CD8-positive, alpha-beta memory T cell (primary cell): ENCODE measurements at regions not wholly inside any gene's neighbourhood (a gene's known extent, or its start where the extent isn't known, plus 50 kb on each side); places are given as distances from the start of the nearest gene placed in this dataset.

Experiments
- CTCF ChIA-PET: fragments of 350-600 bp; sonication (Branson Sonifier 250); formaldehyde crosslinking; loops from one replicate; lab custom pipeline; 2021; ENCODE audit warnings: antibody characterized with exemption; lab: Charles Lee
- POLR2A ChIA-PET: fragments of 350-600 bp; sonication (Branson Sonifier 250); formaldehyde crosslinking; loops from one replicate; lab custom pipeline; 2021; ENCODE audit warnings: antibody characterized with exemption; lab: Charles Lee
- DNase-seq, 5 donors: peaks; one replicate each; pipeline versions ENCODE4 v3.0.0 to v3.0.0-alpha.2; 2020 to 2022; ENCODE audit warnings: mixed read lengths in 1 of 5
- H3K27ac ChIP-seq: one replicate; pipeline ENCODE4 v1.7.0; 2013; ENCODE audit warnings: low read depth, mild to moderate bottlenecking, low read length, moderate library complexity
- H3K27me3 ChIP-seq: 2 replicates; pipeline ENCODE4 v1.7.0; 2013; ENCODE audit warnings: low read length, mild to moderate bottlenecking; ENCODE audit not compliant: insufficient read depth, poor library complexity, severe bottlenecking
- H3K36me3 ChIP-seq: 2 replicates; pipeline ENCODE4 v1.7.0; 2013; ENCODE audit warnings: mild to moderate bottlenecking, low read length, moderate library complexity; ENCODE audit not compliant: insufficient read depth
- H3K4me1 ChIP-seq: 2 replicates; pipeline ENCODE4 v1.7.0; 2013; ENCODE audit warnings: mild to moderate bottlenecking, low read length, moderate library complexity; ENCODE audit not compliant: insufficient read depth
- H3K4me3 ChIP-seq: 2 replicates; pipeline ENCODE4 v1.7.0; 2013; ENCODE audit warnings: mild to moderate bottlenecking, low read length
- H3K9me3 ChIP-seq: 2 replicates; pipeline ENCODE4 v1.7.0; 2013; ENCODE audit warnings: mild to moderate bottlenecking, low read length
- H3K27ac Mint-ChIP-seq, 8 donors: one replicate each; pipeline ENCODE4 v1.8.0; 2020 to 2021; ENCODE audit warnings: mixed read lengths in 8 of 8, mild to moderate bottlenecking in 6 of 8, inconsistent platforms in 3 of 8, moderate library complexity in 3 of 8
- H3K27me3 Mint-ChIP-seq, 2 donors: one replicate each; pipeline ENCODE4 v1.8.0; 2020 to 2021; ENCODE audit warnings: mixed read lengths in 2 of 2, mild to moderate bottlenecking in 1 of 2, moderate library complexity in 1 of 2
- H3K36me3 Mint-ChIP-seq, 3 donors: one replicate each; pipeline ENCODE4 v1.8.0; 2020 to 2021; ENCODE audit warnings: mixed read lengths in 3 of 3, inconsistent platforms in 1 of 3, mild to moderate bottlenecking in 1 of 3
- H3K4me1 Mint-ChIP-seq, 3 donors: one replicate each; pipeline ENCODE4 v1.8.0; 2020 to 2021; ENCODE audit warnings: mixed read lengths in 3 of 3, inconsistent platforms in 1 of 3, mild to moderate bottlenecking in 1 of 3
- H3K4me3 Mint-ChIP-seq, 7 donors: one replicate each; pipeline ENCODE4 v1.8.0; 2020 to 2021; ENCODE audit warnings: mixed read lengths in 7 of 7, mild to moderate bottlenecking in 6 of 7, moderate library complexity in 4 of 7, inconsistent platforms in 2 of 7
- H3K9me3 Mint-ChIP-seq, 5 donors: one replicate each; pipeline ENCODE4 v1.8.0; 2020 to 2022; ENCODE audit warnings: mixed read lengths in 5 of 5, mild to moderate bottlenecking in 3 of 5, moderate library complexity in 2 of 5, inconsistent platforms in 1 of 5

DNA sequence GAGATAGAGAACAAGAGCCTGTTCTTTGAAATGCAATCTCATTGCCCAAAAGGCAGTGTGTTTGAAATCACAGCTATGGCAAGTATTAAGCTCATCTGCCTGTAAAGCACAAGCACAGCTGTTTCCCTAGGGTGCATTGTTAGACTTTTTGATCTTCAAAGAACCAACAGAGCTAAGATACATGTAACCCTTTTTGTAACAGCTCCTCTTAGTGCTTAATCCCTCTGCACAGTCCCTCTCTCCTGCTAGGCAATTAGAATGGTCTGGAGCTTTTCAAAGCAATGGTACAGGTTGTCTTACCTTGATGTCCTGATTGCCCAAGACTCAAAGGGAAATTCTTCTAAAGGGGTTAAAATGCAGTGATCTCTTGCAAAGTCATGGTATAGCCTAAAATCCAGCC is 249.6 kb upstream of the CHRM2 start:
- no peak for DNase-seq
- H3K4me3 Mint-ChIP-seq = no peak overlapping the region
- no peaks in the 10 kb centered on the region for H3K9me3 ChIP-seq
- no peaks in the 10 kb centered on the region for H3K36me3 Mint-ChIP-seq
- no peaks in the 10 kb centered on the region for H3K27me3 ChIP-seq
- POLR2A ChIA-PET = no interaction called here
- peaks cover 0 to 24% (median 5%) of the 10 kb centered on the region in 5 donors for H3K9me3 Mint-ChIP-seq
- no peak overlapping the region for H3K27ac Mint-ChIP-seq
- no peaks in the 10 kb centered on the region for H3K4me1 Mint-ChIP-seq
- no peak overlapping the region for H3K4me3 ChIP-seq
- no peaks in the 10 kb centered on the region for H3K36me3 ChIP-seq
- H3K27me3 Mint-ChIP-seq = no peaks in the 10 kb centered on the region
- H3K4me1 ChIP-seq = no peaks in the 10 kb centered on the region
- no peak overlapping the region for H3K27ac ChIP-seq
- CTCF ChIA-PET = no interaction called here

DNA sequence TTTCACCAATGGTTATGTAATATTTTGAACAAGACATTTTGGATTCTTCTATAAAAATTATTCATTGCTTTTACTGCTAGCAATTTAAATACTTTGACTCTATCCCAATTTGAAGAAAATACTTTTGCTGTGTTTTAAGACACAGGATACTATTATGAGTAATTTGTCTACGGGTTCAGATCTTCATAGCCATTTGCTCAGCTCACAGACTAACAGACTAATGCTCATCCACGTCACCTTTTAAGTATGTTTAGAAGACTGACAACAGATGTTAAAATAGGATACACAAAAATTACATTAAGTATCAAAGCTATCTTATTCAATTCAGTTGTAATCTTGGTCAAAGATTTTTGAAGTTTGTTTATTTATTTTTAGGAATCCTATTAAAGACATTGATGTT is 251.3 kb upstream of the CHRM2 start:
- Histone ChIP-seq H3K27me3 (no peaks in the 10 kb centered on the region), H3K4me3 (no peak overlapping the region), H3K36me3 (no peaks in the 10 kb centered on the region), H3K4me1 (no peaks in the 10 kb centered on the region), H3K27ac (no peak overlapping the region), H3K9me3 (no peaks in the 10 kb centered on the region)
- POLR2A ChIA-PET = no interaction called here
- H3K9me3 Mint-ChIP-seq = peaks cover 0 to 32% (median 13%) of the 10 kb centered on the region in 5 donors
- DNase-seq = no peak
- H3K4me1 Mint-ChIP-seq = no peaks in the 10 kb centered on the region
- no peak overlapping the region for H3K27ac Mint-ChIP-seq
- CTCF ChIA-PET = no interaction called here
- no peaks in the 10 kb centered on the region for H3K36me3 Mint-ChIP-seq
- H3K27me3 Mint-ChIP-seq = no peaks in the 10 kb centered on the region
- H3K4me3 Mint-ChIP-seq = no peak overlapping the region

DNA sequence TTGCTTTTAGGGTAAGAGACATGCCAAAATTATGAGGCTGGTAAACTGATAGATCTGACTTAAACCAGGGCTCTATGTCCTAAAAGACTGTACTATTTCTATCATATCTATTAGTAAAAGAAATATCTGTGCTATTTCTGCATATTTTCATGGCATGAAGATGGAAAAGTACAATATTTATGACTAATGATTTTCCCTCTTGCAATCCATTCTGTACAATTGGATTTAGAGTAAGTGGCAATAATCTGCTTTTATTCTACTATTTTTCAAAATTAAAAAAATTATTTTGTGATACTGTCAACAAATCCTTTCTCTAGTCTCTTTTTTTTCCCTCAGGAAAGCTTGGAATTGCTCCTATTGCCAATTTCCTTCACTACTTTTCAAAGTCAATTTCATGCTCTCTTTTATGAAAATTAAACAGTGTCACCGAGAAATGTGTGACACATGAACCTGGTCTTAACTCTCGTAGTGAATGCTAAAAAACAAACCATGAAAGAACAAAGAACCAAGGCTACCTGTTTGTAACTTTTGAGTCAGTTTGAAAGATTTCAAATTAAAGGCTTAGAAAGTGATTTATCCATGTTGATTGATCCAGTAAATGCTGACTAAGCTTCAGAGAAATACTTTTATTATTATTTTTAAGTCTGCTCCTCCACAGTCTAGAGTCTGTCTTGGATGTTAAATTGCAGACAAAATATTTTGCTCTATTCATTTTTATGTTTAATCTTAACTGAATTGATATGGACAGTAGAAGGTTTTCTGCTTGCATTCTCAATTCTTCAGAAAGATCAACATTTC is 262.7 kb upstream of the CHRM2 start:
- H3K4me3 Mint-ChIP-seq = no peak overlapping the region
- no peak overlapping the region for H3K4me3 ChIP-seq
- H3K27me3 ChIP-seq = no peaks in the 10 kb centered on the region
- no peaks in the 10 kb centered on the region for H3K9me3 ChIP-seq
- CTCF ChIA-PET = no interaction called here
- no peaks in the 10 kb centered on the region for H3K4me1 Mint-ChIP-seq
- no peak for DNase-seq
- POLR2A ChIA-PET = no interaction called here
- no peak overlapping the region for H3K27ac Mint-ChIP-seq
- no peaks in the 10 kb centered on the region for H3K36me3 Mint-ChIP-seq
- H3K9me3 Mint-ChIP-seq = peaks cover 5 to 22% (median 9%) of the 10 kb centered on the region in 5 donors
- H3K27me3 Mint-ChIP-seq = no peaks in the 10 kb centered on the region
- no peaks in the 10 kb centered on the region for H3K4me1 ChIP-seq
- H3K27ac ChIP-seq = no peak overlapping the region
- H3K36me3 ChIP-seq = no peaks in the 10 kb centered on the region

DNA sequence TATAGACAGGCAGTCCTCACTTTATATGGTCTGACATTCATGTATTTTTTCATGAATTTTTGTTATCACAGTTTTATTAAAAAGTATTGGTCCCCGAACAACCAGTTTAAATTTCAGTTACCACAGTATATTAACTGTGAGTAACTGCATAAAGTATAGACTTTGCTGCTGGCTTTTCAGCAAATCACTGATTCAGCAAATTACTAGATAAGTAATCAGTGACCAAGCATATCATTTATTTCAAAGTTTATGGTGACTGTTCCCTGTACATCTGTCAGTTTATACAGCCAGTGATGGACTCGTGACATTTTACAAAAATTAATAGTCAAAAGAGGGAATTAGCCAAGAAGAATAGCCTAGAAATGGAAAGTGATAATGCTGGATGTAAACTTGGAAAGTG is 266.7 kb upstream of the CHRM2 start:
- Histone ChIP-seq H3K4me1 (no peaks in the 10 kb centered on the region), H3K9me3 (no peaks in the 10 kb centered on the region), H3K36me3 (no peaks in the 10 kb centered on the region), H3K27me3 (no peaks in the 10 kb centered on the region), H3K27ac (no peak overlapping the region), H3K4me3 (no peak overlapping the region)
- H3K36me3 Mint-ChIP-seq = no peaks in the 10 kb centered on the region
- DNase-seq = no peak
- ChIA-PET POLR2A (no interaction called here), CTCF (no interaction called here)
- no peak overlapping the region for H3K27ac Mint-ChIP-seq
- H3K4me3 Mint-ChIP-seq = no peak overlapping the region
- H3K4me1 Mint-ChIP-seq = no peaks in the 10 kb centered on the region
- H3K27me3 Mint-ChIP-seq = peaks cover 0 to 2% of the 10 kb centered on the region in 2 donors
- H3K9me3 Mint-ChIP-seq = peaks cover 0 to 14% (median 11%) of the 10 kb centered on the region in 5 donors

DNA sequence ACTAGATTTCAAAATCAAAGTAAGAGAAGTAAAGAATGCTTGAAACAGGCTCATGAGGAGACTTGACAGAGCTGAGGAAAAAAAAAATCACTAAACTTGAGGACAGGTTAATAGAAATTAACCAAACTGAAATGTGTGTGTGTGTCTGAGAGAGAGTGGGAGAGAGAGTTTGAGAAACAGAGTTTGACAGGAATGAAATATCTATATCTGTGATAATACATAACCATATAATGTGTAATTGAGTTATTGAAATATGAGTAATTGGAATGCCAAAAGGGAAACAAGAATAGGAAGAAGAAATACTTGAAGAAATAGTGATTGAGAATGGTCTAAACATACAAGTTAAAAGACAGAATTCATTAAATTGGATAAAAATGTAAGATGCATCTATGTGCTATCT is 268.0 kb upstream of the CHRM2 start:
- peaks cover 0 to 15% (median 14%) of the 10 kb centered on the region in 5 donors for H3K9me3 Mint-ChIP-seq
- Histone ChIP-seq H3K27ac (no peak overlapping the region), H3K9me3 (no peaks in the 10 kb centered on the region), H3K36me3 (no peaks in the 10 kb centered on the region), H3K4me1 (no peaks in the 10 kb centered on the region), H3K4me3 (no peak overlapping the region), H3K27me3 (no peaks in the 10 kb centered on the region)
- no peak overlapping the region for H3K4me3 Mint-ChIP-seq
- DNase-seq = no peak
- POLR2A ChIA-PET = no interaction called here
- H3K27me3 Mint-ChIP-seq = peaks cover 0 to 2% of the 10 kb centered on the region in 2 donors
- H3K27ac Mint-ChIP-seq = no peak overlapping the region
- no peaks in the 10 kb centered on the region for H3K4me1 Mint-ChIP-seq
- CTCF ChIA-PET = no interaction called here
- no peaks in the 10 kb centered on the region for H3K36me3 Mint-ChIP-seq

DNA sequence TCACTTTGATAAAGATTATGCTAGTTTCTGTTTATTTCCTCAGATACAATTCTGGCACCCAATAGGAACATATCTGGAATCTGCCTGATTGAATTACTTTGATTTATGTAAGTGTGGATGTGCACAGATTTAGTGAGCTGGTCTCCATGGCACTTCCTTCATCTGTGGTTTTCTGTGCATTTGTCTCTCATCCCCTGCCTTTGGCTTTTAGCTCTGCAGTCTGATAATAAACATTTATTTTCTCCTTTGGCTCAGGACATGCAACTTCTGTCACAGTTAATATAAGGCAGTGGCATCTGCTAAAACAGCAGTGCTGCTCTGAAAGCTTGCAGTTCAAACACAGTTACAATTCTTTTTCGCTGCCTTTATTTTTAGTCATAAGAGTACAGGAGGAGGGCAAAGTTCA is 273.7 kb upstream of the CHRM2 start:
- H3K4me3 ChIP-seq = no peak overlapping the region
- no peak overlapping the region for H3K4me3 Mint-ChIP-seq
- H3K9me3 ChIP-seq = no peaks in the 10 kb centered on the region
- H3K27ac ChIP-seq = no peak overlapping the region
- no peaks in the 10 kb centered on the region for H3K27me3 ChIP-seq
- H3K36me3 Mint-ChIP-seq = no peaks in the 10 kb centered on the region
- H3K4me1 Mint-ChIP-seq = no peaks in the 10 kb centered on the region
- ChIA-PET POLR2A (no interaction called here), CTCF (no interaction called here)
- H3K4me1 ChIP-seq = no peaks in the 10 kb centered on the region
- peaks cover 0 to 2% of the 10 kb centered on the region in 2 donors for H3K27me3 Mint-ChIP-seq
- H3K27ac Mint-ChIP-seq = no peak overlapping the region
- peaks cover under 1 to 21% (median 10%) of the 10 kb centered on the region in 5 donors for H3K9me3 Mint-ChIP-seq
- no peaks in the 10 kb centered on the region for H3K36me3 ChIP-seq
- DNase-seq = no peak

DNA sequence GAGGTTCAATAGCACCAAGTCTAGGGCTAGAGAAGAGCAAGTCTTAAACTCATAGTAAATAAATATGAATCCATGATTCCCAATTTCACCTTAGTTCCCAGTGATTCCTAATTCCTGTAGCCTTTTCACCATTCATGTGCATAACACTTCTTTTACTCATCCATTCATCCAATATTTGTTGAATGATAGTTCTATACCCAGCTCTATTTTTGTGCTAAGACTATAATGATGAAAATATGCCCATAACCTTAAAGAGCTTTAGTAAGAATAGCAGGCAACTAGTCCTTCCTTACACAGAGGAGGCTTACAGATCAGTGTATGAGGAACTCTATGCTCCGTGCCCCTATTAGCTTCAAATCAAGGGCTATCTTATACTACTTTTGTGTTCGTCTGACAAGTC is 280.2 kb upstream of the CHRM2 start:
- Mint-ChIP-seq H3K27ac (no peak overlapping the region), H3K4me3 (no peak overlapping the region), H3K4me1 (no peaks in the 10 kb centered on the region), H3K27me3 (no peaks in the 10 kb centered on the region), H3K9me3 (peaks cover 3 to 11% (median 6%) of the 10 kb centered on the region in 5 donors), H3K36me3 (no peaks in the 10 kb centered on the region)
- Histone ChIP-seq H3K36me3 (no peaks in the 10 kb centered on the region), H3K27ac (no peak overlapping the region), H3K4me3 (no peak overlapping the region), H3K27me3 (no peaks in the 10 kb centered on the region), H3K4me1 (no peaks in the 10 kb centered on the region), H3K9me3 (no peaks in the 10 kb centered on the region)
- DNase-seq = no peak
- ChIA-PET POLR2A (no interaction called here), CTCF (no interaction called here)

DNA sequence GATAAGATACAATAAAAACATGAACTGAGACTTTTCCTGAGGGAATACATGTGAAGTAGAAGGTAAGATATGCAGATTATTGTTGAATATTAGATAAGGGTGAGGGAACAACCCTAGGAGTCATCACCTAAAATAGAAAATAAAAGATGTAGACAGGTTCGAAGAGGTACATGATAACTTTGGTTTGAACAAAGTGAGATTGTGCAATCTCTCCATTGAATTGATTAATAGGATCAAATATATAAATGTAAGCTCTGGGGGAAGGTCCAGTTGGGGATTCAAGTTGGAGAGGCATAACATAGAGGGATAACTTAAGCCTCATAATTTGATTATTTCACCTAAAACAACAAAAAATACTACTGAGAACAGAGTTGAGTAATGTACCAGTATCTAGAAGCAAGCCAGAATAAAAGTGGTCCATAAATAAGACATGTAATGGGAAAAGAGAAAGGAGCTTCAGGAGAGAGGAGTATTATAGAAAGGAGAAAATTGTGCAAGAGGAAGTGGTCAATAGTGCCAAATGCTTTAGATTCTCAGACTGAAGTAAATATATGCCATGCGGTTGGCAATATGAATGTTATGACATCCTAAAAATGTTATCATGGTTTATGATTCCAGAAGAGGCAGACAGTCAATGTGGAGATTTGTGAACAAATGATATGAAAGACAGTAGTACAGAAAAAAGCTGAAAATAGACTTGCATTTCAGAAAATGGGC is 282.3 kb upstream of the CHRM2 start:
- ChIA-PET CTCF (no interaction called here), POLR2A (no interaction called here)
- Histone ChIP-seq H3K27me3 (no peaks in the 10 kb centered on the region), H3K4me3 (no peak overlapping the region), H3K9me3 (no peaks in the 10 kb centered on the region), H3K27ac (no peak overlapping the region), H3K4me1 (no peaks in the 10 kb centered on the region), H3K36me3 (no peaks in the 10 kb centered on the region)
- no peaks in the 10 kb centered on the region for H3K4me1 Mint-ChIP-seq
- no peak overlapping the region for H3K27ac Mint-ChIP-seq
- H3K36me3 Mint-ChIP-seq = no peaks in the 10 kb centered on the region
- no peaks in the 10 kb centered on the region for H3K27me3 Mint-ChIP-seq
- H3K4me3 Mint-ChIP-seq = no peak overlapping the region
- H3K9me3 Mint-ChIP-seq = peaks cover 3 to 11% (median 6%) of the 10 kb centered on the region in 5 donors
- DNase-seq = no peak
